NCI-H526 (cell line): ENCODE measurements at regions not wholly inside any gene's neighbourhood (a gene's known extent, or its start where the extent isn't known, plus 50 kb on each side); places are given as distances from the start of the nearest gene placed in this dataset.
"Not testable (repeated sequence)": the region's sequence is repeated elsewhere in the genome, so short reads cannot be mapped to it uniquely, and the experiment has no call there.

Source experiments
- DNase-seq, 2 experiments: peaks; one replicate each; lab custom pipeline; 2025; lab: John Stamatoyannopoulos, UW

DNA sequence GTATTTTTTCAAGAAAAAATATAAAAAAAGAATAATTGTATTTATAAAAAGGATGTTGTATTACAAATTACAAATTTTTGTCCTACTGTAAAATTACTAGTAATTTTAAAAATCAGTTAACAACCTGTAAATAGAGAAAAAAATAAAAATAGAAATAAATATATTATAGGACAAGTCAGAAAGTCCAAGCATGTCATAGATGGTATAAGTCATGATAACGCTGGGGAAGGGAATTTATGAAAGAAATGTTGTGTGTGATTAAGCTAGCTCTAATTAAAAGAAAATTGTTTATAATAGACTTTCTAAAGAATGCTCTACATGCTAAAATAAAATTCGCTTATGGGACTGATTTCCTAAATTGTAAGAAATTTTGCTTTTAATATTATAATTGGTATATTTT, 2329.9 kb downstream of the ARAP2 start:
- DNase-seq = no peak

GRCh38 chr4:33923469-33923868, 2320.8 kb downstream of the ARAP2 start:
- DNase-seq = no peak

DNA sequence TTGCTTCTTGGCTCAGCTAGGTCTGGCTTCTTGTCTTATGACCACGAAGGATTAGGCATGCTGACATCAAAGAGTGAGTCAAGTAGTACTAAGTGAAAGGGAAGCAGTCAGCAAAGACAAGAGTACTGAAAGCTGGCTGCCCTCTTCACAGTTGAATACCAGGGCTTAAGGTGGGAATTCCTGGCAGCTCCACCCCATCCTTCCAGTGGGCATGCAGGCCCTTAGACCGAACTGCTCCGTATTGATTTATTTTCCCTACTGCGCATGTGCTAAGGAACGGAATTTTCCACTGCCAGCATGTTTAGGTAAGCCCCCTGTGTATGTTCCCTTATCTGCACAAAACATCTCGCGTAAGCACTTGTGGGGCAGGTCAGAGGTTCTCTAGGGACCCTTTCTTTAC, 2320.1 kb downstream of the ARAP2 start:
- DNase-seq = no peak

DNA sequence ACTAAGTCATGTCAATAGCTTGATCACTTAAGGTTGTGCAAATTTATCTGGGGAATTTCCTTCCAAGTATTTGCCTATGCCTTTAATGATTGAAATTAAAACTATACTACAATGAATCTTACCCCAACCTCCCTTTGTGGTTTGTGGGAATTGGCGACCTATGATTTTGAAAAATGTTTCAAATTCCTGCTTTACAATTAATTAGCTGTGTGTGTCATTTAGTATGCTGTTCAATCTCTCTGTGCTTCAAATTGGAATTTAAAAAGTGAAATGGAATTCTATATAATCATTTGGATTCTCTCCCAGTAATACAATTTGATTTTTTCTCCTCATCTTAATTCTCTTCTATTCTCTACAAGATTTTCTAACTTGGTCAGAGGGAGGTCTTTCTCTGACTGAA, 2319.5 kb downstream of the ARAP2 start:
- no peak for DNase-seq

DNA sequence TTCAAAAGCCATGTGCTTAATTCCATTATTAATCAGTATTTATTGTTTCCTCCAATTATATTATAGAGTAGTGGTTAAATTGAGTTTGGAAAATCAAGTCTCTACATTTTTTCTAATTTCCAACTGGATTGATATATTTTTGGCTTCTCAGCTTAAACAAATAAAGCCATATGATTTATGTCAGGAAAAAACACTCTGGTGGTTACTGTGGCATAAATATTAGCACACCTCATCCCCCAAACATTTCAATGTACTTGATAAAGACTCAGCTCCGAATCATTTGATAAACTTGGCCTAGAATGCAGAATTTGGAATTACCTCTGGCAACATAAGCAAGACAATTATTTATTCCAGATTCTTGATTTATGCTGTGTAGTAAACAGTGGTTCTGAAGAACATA, 2313.8 kb downstream of the ARAP2 start:
- no peak for DNase-seq

DNA sequence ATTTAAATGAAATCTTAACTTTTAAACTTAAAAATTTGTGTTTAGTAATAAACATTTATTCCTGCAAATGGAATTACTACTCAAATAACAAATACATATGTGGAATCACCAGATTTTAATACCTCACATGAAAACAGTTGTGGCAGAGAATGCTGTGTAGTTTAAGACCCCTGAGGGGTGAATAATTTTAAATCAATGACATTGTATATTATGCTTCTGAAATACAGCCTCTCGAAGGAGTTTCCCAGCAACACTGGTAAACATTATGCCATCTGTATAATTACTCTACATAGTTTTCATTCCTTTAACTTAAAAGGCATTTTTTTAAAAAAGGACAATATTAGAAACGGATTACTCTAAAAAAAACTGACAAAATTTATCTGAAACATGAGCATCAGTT, 2313.3 kb downstream of the ARAP2 start:
- no peak for DNase-seq

DNA sequence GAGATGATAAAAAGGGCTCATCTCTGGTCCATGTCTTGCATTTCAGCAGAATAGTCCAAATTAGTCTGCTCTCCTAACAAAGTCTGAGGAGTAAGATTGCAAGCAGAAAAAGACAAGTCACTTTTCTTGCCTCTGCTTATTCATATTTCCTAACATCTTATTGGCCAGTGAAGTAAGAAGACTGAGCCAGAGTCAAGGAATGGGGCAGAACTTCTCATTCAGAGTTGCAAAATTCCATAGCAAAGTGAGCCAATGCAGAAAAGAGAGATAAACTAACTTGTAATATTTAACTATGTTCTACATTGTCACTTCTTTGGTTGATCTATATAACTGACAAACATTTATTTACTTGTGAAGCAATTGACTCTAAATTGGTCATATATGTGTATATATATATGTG, 2304.0 kb downstream of the ARAP2 start:
- DNase-seq = no peak

DNA sequence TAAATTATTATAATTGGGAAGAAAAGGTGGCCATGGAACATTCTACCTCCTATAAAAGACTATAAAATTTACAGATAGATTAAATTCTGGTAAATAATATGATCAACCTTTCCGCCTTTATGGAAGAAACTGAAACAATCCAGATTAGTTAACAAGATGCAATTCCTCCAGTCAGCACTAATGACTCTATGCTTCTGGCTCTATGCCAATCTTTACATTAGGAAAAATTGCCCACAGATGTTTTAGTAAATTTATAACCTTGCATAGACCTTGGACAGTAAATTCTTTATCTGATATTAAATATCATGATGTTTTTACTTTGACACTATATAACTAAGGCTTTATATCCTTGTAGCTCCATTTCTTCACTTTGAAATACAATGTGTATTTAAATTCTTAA, 2302.5 kb downstream of the ARAP2 start:
- DNase-seq = no peak

GRCh38 chr4:33948921-33949320, 2295.4 kb downstream of the ARAP2 start:
- DNase-seq = no peak

GRCh38 chr4:33953848-33954247, 2290.5 kb downstream of the ARAP2 start:
- not testable (repeated sequence) for DNase-seq

GRCh38 chr4:33954759-33955158, 2289.6 kb downstream of the ARAP2 start:
- DNase-seq = no peak

- DNase-seq = no peak
These were observed 2284.8 kb downstream of the ARAP2 start for GRCh38 chr4:33959519-33959918.

GRCh38 chr4:33961761-33962160, 2282.6 kb downstream of the ARAP2 start:
- no peak for DNase-seq

DNA sequence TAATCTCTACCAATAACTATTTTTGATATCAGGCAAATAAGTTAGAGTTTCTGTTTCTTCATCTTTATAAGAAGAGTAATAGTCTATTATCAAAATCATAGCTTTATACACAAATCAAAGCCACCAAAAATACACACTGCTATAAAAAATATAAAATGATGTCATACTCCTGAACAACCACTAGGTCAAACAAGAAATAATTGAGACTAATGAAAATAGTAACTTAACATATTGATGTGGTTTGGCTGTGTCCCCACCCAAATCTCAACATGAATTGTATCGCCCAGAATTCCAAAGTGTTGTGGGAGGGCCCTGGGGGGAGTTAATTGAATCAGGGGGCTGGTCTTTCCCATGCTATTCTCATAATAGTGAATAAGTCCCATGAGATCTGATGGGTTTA, 2277.5 kb downstream of the ARAP2 start:
- no peak for DNase-seq

DNA sequence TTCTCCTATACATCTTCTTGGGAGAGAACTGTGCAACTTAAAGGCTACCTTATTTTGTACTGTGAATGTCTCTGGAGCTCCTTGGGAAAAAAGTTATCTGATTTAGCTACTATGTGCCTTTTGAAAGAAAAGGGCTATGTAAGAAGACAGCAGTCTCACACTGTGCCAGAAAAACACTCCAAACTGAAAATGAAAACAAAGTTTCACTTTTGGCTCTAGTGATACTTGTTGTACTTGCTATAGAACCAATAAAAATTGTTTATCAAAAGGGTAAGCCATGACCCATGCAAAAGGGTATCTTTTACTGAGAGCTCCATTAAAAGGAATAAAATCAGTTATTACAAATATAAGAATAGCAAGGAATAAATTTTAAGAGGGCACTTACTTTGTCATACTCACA, 2270.0 kb downstream of the ARAP2 start:
- DNase-seq = no peak

DNA sequence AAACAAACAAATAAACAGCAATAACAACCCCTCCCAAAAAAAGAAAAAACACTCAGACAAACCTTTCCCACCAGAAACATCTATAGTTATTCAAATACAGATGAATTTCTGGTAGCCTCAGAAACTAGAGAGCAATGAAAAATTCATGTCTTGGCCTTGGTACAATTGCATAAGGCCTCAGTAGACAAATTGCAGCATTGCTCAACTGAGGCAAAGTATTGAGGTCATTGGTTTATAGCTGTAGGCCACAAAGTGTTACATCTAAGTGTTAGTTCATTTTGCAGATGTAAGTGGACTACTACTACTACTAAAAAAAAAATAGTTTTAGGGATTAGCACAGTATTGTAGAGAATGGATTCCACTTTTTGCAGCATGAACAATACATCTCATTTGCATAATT, 2268.3 kb downstream of the ARAP2 start:
- no peak for DNase-seq

GRCh38 chr4:33979781-33980180, 2264.5 kb downstream of the ARAP2 start:
- DNase-seq = not testable (repeated sequence)

GRCh38 chr4:33980361-33980760, 2264.0 kb downstream of the ARAP2 start:
- DNase-seq = no peak

DNA sequence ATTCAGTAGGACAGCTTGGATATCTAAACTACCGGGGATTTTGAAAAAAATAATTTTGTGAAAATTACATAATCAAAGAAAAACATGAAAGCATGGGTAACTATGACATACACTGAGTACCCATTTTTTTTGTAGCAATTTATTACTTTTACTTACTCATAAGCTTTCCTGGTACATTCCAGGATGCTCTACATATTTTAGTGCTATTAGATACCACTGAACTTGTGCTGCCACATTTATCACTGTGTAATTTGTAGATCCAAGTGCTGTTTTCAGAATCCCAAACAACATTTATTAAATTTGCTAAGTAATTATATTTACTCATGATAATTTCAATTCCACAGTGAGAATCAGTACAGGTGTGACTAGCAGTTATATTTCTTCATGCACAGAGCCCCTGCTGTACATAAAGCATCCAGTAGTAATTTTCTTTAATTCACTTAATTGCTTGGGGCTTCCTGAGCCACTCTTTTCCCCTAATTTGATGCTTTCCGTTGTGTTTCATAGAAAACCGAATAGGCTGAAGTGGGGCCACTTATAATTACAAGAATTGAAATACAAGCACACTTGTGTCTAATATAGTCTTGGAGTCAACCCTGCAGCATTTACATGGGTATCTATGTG, 2254.4 kb downstream of the ARAP2 start:
- DNase-seq = no peak

- DNase-seq = no peak
These were observed 2248.1 kb downstream of the ARAP2 start for GRCh38 chr4:33996075-33996718.

GRCh38 chr4:33998291-33998690, 2246.0 kb downstream of the ARAP2 start:
- DNase-seq = no peak

DNA sequence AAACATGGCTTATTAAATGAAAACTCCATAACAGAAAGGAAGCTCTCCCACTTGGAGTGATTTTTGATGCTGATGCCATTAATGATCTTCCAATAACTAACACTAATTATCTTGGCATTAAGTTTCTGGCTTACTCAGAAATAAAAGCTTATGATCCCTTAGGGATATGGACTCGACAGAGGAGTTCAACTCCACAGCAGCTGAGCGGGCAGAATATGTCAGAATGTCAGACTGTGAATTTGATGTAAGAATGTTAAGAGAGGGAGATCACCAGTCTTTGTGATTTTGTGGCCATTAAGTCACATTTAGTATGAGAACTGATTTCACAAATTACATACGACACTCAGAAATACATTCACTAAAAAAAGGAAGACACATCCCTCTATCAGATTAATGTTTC, 2244.0 kb downstream of the ARAP2 start:
- DNase-seq = no peak

- not testable (repeated sequence) for DNase-seq
These were observed 2237.8 kb downstream of the ARAP2 start for GRCh38 chr4:34006540-34006939.

- DNase-seq = no peak
These were observed 2234.4 kb downstream of the ARAP2 start for GRCh38 chr4:34009951-34010350.
